Activated CD8-positive, alpha-beta memory T cell treated with anti-CD3 and anti-CD28 coated beads for 24 hours (primary cell): ENCODE measurements at regions not wholly inside any gene's neighbourhood (a gene's known extent, or its start where the extent isn't known, plus 50 kb on each side); places are given as distances from the start of the nearest gene placed in this dataset.
"Not testable (repeated sequence)": the region's sequence is repeated elsewhere in the genome, so short reads cannot be mapped to it uniquely, and the experiment has no call there.

Experiments used
- DNase-seq: peaks from one replicate; pipeline ENCODE4 v3.0.0-alpha.2; 2020

DNA sequence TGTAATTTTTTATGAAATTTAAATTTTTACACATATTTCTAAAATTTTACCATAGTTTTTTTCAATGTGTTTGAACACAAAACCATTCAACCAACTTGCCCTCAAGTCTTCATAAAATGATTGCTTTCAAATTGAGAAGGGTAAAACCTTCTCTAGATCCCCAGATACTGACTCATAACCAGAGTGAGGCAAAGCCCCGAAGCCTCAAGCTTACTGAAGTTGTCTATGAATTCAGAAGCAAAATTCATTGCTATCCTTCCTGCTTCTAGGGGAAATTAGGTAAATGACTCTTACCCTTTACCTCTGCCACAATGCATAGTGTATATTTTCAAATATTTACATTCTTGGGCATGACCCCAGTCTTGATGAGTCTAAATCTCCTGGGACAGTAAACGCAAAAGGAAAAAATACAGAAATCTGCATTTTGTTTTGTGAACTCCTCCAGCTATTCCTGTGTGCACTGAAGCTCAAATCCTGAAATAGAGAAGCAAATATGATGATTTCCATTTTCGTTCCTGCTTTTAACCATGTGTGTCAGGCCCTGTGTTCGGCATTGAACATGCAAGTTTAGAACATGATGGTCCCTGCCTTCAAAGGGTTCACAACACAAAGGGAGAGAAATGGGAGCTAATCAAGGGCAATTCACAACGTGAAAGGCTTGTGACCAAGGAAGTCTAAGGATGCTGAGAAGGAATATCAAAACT, 246.3 kb downstream of the SUCLG1 start:
- no peak for DNase-seq

DNA sequence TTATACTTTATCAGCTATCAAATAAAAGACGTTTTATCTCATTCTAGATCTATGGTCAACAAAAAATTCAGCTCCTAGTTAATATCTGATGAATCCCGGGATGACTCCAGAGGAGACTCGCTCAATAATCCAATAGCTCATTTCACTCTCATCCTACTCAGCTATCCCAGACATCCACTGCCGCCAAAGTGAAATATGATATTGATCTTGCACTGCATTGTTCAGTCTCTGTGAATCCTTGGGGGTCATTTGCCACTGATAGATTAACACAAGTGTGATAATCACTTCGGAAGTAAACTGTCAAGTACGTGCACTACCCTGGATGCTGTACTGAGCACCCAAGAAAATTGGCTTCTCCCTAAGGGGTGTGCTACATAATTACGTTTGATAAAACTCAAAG, 249.1 kb downstream of the SUCLG1 start:
- no peak for DNase-seq

DNA sequence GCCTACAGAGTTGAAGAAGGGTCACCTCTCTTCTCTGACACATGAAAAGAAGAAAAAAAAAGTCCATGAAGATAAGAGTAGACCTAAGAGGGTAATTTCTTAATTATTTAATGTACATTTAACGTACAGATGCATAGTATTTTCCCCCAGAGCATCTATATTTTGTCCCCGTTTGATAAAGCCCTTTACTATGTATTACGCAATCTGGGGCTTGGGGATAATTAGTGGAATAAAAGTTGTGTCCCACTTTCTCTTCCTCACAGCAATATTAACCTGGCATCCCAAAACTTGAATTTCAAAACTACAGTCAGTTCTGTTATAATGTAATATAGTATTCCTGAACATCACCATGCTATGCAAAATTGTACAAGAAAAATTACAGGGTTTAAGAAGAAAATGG, 254.1 kb downstream of the SUCLG1 start:
- no peak for DNase-seq

DNA sequence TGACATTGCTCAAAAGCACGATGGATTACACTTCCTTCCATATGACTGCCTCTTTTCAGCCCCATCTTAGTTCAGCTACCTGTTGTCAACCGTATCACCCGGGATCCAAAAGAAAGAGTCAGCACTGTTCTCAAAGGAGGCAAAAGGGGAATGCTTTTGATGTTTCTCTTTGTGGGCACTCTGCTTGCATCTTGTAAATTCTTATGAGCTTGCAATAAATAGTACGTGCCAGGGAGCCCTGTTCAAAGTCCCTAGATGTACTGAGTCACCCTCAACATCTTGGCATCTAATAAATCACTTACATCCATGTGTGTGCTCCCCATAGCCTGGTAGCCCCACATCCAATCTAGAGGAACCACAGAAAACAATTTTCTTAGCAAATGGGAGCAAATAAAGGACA, 256.9 kb downstream of the SUCLG1 start:
- no peak for DNase-seq

DNA sequence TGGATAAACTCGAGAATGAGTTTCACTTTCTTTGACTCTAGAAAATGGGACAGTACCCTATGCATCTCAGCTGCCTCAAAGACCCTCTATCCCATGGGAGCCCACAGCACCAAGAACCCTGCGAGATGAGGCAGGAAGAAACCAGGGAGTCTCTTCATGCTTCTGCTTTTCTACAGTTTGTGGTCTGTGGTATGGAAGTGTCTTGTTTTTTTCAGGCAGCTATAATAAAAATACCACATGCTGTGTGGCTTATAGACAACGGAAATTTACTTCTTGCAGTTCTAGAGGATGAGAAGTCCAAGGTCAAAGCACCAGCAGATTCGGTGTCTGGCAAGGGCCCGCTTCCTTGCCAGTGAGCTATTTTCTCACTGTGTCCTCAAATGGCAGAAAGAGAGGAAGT, 257.9 kb downstream of the SUCLG1 start:
- no peak for DNase-seq

DNA sequence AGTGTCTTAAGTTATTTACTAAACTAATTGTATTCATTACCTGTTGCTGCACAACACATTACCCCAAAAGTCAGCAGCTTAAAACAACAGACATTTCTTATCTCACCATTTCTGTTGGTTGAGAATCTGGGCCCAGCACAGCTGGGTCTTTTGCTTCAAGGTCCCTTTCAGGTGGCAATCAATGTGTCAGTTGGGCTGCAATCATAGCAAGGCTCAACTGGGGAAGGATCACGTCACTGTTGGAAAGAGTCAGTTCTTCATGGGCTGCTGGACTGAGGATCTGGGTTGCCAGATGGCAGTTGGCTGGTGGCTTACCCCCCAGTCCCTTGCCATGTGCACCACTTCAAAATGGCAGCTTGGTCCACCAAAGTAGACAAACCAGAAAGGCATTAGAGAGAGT, 261.2 kb downstream of the SUCLG1 start:
- no peak for DNase-seq

DNA sequence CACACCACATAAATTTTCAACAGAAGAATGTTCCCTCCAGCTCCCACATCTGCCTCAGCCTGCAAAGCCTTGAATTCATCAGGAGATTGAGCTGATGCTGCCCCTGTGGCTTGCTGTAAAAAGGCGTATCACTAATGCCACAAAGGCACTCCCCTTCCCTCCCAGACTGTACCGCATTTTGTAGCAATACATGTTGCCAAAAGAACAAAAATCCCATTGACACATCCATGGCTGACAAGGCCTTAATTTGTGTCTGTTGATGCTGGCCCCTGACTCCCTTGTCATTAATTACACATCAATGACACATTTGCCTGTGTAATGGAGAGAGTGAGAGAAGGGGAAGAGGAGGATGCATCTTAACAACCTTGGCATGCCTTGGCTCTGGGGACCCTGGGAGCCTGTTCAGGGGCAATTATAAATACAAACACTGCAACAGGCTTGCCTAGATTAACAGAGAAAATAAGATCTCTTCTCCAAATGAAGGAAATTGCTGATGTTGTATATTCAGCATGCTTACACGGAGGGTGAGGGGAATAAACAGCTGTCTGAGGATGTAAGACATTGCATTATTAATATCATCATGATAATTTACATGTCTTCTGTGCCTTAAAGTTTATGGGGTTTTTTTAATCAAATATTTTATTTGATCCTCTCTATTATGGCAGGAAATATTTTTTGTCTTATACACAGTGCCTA, 264.0 kb downstream of the SUCLG1 start:
- DNase-seq = no peak

DNA sequence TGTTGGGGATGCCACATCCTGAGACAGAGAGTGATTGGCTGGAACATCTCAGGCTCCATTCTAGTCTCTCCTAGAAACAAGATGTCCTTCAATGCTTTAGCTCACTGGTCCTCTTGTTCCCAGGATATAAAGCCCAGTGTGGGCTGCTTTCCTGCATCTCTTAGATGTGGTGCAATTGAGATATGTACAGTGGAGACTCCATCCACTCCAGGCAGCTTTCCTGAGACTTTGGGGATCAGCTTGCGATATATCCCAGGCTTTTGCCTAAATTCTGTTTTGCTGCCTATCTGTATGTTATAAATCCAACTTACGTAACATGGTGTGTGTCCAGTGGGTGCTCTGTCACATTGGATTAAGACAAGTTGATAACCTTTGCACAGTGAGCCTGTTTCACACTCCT, 264.9 kb downstream of the SUCLG1 start:
- DNase-seq = no peak

DNA sequence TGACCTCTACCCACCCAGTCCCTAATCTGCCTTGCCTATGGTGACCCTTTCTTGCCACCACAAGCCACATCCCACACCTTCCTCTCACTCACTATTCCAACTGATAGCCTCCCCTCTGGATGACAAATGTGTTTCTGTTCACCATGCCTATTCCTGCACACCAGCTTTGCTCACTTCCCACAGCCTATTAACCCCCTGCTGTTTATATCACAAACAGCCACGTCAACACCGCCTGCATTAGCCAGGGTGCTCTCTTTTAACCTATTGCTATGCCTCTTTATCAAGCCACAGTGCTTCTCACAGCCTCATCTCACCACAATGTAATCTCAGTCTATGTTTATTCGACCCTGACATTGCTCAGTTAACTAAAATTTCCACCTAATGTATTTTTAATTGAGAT, 271.8 kb downstream of the SUCLG1 start:
- no peak for DNase-seq

DNA sequence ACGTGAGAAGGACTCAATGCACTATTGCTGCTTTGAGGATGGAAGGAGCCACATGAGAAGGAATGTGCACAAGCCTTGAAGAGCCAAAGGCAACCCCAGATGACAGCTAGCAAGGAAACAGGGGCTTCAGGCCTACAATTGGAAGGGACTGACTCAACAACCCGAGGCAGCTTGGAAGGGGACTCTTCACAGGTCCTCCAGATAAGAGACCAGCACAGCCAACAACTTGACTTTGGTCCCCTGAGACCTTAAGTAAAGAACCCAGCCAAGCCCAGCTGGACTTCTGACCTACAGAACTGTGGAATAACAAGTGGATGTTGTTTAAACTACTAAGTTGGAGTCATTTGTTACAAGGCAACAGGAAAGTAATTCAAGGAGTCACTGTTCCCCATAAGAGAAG, 277.2 kb downstream of the SUCLG1 start:
- DNase-seq = no peak

DNA sequence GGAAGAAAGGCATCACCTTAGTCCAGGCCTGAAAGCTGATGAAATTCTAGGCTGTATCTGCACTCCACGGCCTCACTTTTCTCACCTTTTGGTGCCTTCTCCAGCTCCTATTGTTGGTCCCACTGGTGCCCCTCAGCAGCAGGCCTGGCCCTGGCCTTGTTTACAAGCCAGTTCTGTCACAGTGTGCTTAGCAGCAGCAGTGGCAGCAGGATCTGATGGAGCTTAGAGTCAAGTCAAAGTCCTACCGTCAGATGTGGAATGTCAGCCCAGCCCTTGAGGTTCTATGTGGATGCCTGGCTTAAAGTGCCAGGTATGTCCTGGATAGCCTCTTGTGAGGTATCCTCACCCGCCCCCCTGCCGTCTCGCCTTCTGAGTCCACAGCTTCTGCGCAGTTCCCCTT, 281.3 kb downstream of the SUCLG1 start:
- no peak for DNase-seq

DNA sequence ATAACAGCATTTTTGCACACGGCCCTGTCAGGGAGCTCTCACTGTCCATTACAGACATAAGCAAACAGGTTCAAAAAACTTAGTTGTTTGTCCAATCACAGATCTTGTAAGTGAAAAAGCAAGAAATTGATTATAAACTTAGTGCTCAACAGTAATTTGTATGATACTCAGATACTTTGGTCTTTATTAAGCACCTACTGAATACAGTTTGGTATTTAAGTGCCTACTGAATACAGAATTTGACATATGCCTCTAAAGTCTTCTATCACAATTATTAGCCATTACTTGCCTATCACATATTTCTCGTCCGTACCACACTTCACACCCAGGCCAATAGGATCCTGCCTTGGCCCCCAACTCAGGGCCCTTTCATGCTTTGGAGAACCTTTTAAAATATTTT, 283.1 kb downstream of the SUCLG1 start:
- DNase-seq = no peak

DNA sequence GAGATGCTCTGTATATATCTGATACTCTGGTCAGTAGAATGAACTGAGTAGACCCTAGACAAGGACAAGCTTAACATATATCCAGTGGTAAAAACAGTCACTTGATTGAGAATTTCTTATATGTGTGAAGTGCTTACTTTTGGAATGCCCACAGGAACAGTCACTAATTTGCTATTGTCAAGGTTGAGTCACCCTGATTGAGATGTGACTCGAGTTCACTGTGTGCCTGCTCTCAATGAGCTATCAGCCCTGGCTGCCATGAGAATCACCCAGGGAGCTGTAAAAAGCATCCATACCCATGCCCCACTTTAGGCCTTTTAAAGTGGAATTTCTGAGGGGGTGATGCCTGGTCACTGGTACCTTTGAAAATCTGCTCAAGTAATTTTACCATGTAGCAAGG, 283.7 kb downstream of the SUCLG1 start:
- no peak for DNase-seq

DNA sequence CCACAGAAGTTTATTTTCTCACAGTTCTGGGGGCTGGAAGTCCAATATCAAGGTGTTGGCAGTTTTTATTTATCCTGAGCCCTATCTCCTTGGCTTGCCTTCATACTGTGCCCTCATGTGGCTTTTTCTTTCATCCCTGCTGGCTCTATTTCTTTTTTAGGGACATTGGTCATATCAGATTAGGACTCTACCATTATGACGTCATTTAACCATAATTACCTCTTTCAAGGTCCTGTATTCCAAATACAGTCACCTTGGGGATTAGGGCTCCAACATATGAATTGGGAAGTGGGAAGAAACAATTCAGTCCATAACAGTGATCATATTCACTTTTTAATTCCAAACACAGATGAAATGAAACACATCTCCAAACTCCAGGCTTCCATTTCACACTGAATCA, 286.0 kb downstream of the SUCLG1 start:
- DNase-seq = no peak

DNA sequence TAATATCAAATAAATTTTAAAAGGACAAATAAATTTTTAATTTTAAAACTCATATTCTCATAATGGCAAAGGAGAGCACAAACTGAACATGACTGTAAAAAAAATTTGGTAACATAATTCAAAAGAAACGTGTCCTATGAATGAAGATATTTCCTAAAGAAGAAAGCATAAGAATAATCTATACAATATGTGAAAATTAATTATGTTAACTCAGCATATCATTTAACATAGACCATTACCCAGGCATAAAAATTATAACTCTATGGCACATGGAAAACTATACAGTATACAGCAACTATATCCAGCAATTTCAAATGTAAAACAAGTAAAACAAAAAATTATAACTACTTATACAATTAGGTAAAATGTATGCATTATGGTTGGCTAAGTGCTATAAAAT, 288.1 kb downstream of the SUCLG1 start:
- no peak for DNase-seq

DNA sequence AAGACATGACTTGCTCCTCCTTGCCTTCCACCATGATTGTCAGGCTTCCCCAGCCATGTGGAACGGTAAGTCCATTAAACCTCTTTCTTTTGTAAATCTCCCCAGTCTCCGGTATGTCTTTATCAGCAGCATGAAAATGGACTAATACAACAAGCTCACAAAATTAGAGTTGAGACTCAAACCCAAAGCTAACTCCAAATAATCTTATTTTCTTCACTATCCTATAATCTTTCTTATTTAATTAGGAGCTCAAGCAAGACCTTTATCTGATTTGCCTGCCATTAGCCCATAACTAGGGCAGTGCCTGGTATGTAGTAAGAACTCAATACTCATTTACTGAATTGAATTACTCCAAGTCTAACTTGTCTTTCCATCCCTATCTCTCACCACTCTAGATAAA, 289.2 kb downstream of the SUCLG1 start:
- no peak for DNase-seq

DNA sequence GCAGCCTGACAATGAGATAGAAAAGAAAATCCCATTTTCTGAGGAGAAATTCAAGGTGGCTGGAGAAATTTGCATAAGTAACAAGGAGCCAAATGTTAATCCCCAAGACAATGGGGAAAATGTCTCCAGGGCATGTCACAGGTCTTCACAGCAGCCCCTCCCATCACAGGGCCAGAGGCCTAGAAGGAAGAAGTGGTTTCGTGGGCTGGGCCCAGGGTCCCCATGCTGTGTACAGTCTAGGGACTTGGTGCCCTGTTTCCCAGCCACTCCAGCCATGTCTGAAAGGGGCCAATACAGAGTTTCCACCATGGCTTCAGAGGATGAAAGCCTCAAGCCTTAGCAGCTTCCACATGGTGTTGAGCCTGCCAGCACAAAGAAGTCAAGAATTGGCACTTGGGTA, 290.5 kb downstream of the SUCLG1 start:
- DNase-seq = not testable (repeated sequence)

DNA sequence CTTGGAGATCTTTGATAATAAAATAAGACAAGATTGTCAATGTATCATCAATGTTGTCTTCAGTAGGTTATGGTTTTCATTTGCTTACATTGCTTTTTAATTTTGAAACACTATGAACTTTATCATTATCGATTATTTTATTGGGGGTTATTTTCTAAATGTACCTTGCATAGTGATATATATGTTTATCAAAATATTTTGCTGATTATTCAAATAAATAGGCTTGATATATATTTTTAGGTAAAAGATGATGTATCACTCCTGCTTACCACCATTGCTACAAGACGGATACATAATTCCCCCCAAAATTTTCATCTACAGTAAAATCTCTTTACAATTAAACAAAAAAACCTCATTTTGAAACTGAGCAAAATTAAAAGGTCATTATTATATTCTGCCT, 293.8 kb downstream of the SUCLG1 start:
- no peak for DNase-seq

DNA sequence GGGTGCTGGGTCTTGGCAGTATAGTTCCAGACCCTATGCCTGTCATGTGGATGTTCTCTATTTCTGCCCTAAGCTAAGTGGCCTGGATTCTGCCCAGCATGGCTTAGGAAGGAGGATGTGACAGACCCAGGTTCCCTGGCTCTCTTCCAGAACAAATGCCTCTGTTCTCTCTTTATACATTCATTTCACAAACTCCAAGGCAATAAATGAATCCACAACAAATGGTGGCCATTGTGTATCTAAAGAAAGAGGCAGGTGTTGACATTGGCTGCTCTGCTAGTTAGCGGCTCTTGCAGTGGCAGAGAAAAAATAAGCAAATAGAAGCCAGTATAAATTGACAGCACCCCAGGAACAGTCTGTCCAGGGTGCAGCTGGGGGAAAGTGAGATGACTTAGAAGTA, 298.6 kb downstream of the SUCLG1 start:
- no peak for DNase-seq

DNA sequence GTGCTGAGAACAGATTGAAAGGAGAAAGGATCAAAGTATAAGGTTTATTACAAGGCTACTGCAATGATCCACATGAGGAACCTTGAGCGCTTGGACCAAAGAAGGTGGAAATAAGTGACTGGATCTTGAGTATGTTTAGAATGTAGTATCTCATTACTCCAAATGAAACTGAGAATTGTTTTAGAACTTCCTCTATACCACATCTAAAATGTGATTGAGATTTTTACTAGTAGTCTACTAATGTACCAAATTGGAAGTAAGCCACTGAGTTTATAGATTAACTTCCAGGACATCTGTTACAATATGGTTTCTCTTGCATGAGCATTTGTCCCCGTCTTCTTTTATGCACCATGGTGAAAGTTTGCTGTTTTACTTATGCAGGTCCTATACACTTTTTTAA, 300.5 kb downstream of the SUCLG1 start:
- no peak for DNase-seq

DNA sequence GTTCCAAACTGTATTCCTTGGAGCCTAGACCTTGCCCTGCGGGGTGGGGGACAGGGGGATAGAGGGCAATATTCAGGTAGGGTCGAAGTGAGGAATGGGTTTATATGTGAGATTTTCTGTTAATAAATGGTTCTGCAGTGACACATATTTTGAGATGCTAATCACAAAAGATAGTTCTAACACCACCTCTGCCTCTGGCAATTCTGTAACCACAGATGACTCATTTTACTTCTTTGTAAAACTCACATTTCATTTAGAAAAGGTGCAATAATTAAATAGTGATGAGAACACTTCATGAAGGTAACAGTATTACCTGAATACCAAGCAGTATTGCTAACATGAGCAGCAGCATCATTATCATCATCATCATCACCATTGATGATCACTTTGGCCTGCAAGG, 306.6 kb downstream of the SUCLG1 start:
- no peak for DNase-seq

DNA sequence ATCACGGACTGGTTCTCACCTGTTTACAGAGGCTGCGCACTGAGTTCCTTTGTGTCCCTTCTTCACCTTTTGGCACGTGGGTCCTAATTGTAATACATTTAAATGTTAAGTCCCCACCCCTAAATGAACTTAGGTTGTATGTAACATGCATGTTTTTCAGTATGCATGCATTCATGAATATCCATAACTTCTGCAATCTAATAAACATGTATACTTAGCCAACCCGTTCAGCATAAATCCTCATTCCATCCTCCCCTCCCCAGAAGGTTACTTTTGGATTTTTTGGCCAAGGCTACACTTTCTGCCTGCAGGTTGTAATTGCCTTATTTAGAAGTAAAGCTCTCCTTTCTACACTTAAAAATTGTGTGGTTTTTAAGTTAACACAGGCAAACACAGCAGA, 314.7 kb downstream of the SUCLG1 start:
- DNase-seq = no peak

DNA sequence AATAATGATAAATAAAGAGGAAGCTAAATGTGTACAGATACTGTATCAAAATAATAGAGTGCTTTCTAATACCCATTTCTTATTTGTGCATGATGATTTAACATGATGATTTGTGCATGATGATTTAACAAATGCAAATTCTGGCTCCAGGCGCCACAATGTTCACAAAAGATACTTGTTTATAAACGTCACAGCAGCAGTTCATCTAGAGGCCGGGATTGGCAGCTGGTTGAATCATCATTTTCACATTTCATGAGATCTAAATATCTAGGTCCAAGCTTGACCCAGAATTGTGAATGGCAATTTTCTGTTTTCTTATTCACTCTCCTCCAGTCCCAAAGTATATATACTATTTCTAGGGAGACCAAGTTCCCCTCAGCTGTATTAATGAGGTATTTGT, 322.0 kb downstream of the SUCLG1 start:
- no peak for DNase-seq

DNA sequence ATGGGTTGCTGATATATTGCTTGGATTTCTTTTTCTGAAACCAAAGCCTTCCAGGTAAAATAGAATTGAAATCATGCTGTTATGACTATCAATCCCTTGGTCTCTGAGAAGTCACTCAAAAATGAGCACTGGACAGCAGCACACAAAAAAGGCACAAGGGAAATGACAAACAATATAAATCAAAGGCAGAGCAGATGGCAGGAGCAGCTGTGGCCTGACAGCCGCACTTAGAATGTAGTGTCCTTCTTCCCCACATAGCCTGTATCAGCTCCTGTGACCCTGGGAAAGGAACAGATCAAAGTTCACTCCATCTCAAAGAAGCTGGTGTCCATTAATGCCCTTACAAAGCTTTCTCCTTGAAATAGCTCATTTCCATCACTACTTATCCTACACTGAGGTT, 326.7 kb downstream of the SUCLG1 start:
- no peak for DNase-seq

DNA sequence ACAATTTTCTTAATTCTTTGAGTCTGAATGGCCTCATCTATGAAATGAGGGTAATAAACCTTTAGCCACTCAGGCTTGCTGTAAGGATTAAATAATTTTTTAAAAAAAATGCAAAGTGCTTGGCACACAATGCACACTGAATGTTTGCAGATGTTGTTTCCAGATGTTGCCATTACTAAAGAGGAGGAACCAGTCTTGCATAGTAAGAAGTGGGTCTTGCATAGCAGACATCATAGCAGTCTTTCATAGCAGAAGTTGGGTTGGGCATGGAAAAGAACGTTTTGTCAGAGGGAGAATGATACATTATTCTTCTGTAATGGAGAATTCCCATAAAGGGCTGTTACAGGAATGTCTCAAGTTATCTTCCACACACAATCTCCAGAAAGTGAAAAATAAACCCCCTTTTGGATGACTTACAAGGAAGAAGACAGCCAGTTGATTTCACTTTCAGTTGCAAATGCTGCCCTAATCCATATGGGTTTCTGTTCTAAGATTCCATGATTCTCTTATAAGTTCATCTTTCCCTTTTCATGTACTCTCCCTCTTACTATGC, 327.7 kb downstream of the SUCLG1 start:
- DNase-seq = no peak
